ENCODE measurements at regions not wholly inside any gene's neighbourhood (a gene's known extent, or its start where the extent isn't known, plus 50 kb on each side); places are given as distances from the start of the nearest gene placed in this dataset.
A peak's percentile ranks its signal among the peaks of the same experiment; 100 is the strongest.

GRCh38 chr18:40056079-40056692 lies 1898.8 kb upstream of the PIK3C3 start:
- DNase-seq = peak; percentile 33
- peak; percentile 43 for ATAC-seq (ENCODE audit: poor library complexity)
- intact Hi-C loops (cut with DNase I) = no loop called here

- no peak for DNase-seq
- intact Hi-C loops (cut with DNase I) = no loop called here
Measured at GRCh38 chr18:40055262-40055661, 1899.8 kb upstream of the PIK3C3 start.

GRCh38 chr18:40049716-40050115 lies 1905.3 kb upstream of the PIK3C3 start:
- no peak for DNase-seq
- intact Hi-C loops (cut with DNase I) = no loop called here
- ATAC-seq (ENCODE audit: poor library complexity) = no peak

More at GRCh38 chr18:40055262-40055661, 1899.8 kb upstream of the PIK3C3 start:
- ATAC-seq (ENCODE audit: poor library complexity) = no peak

- DNase-seq = no peak
- no peak for ATAC-seq (ENCODE audit: poor library complexity)
- intact Hi-C loops (cut with DNase I) = no loop called here
Measured at GRCh38 chr18:40048886-40049650, 1906.0 kb upstream of the PIK3C3 start.

- intact Hi-C loops (cut with DNase I) = no loop called here
- DNase-seq (no peak), ATAC-seq (ENCODE audit: poor library complexity) (no peak)
Measured at GRCh38 chr18:40048253-40048652, 1906.8 kb upstream of the PIK3C3 start.

- no peak for DNase-seq
- no peak for ATAC-seq (ENCODE audit: poor library complexity)
- intact Hi-C loops (cut with DNase I) = no loop called here
Measured at GRCh38 chr18:40046596-40046995, 1908.4 kb upstream of the PIK3C3 start.

- ATAC-seq (ENCODE audit: poor library complexity) (no peak), DNase-seq (no peak)
- intact Hi-C loops (cut with DNase I) = no loop called here
Measured at GRCh38 chr18:40041951-40042350, 1913.1 kb upstream of the PIK3C3 start.

- ATAC-seq (ENCODE audit: poor library complexity) (no peak), DNase-seq (no peak)
- intact Hi-C loops (cut with DNase I) = no loop called here
Measured at GRCh38 chr18:40040574-40040973, 1914.5 kb upstream of the PIK3C3 start.

- DNase-seq = no peak
- no peak for ATAC-seq (ENCODE audit: poor library complexity)
- intact Hi-C loops (cut with DNase I) = no loop called here
Measured at GRCh38 chr18:40037356-40037755, 1917.7 kb upstream of the PIK3C3 start.

- intact Hi-C loops (cut with DNase I) = no loop called here
Measured at GRCh38 chr18:40036861-40037260, 1918.2 kb upstream of the PIK3C3 start.

GRCh38 chr18:40035966-40036365 lies 1919.1 kb upstream of the PIK3C3 start:
- ATAC-seq (ENCODE audit: poor library complexity) = no peak
- intact Hi-C loops (cut with DNase I) = no loop called here
- no peak for DNase-seq

More at GRCh38 chr18:40036861-40037260, 1918.2 kb upstream of the PIK3C3 start:
- ATAC-seq (ENCODE audit: poor library complexity) (no peak), DNase-seq (no peak)

GRCh38 chr18:40032076-40032475 lies 1923.0 kb upstream of the PIK3C3 start:
- ATAC-seq (ENCODE audit: poor library complexity) (no peak), DNase-seq (no peak)
- intact Hi-C loops (cut with DNase I) = no loop called here

- no peak for DNase-seq
- ATAC-seq (ENCODE audit: poor library complexity) = no peak
- intact Hi-C loops (cut with DNase I) = no loop called here
Measured at GRCh38 chr18:40031435-40031834, 1923.6 kb upstream of the PIK3C3 start.

- ATAC-seq (ENCODE audit: poor library complexity) = no peak
- intact Hi-C loops (cut with DNase I) = no loop called here
- no peak for DNase-seq
Measured at GRCh38 chr18:40019797-40020392, 1935.1 kb upstream of the PIK3C3 start.

GRCh38 chr18:40018266-40018665 lies 1936.8 kb upstream of the PIK3C3 start:
- intact Hi-C loops (cut with DNase I) = no loop called here
- ATAC-seq (ENCODE audit: poor library complexity) (no peak), DNase-seq (no peak)

- DNase-seq (no peak), ATAC-seq (ENCODE audit: poor library complexity) (no peak)
- intact Hi-C loops (cut with DNase I) = no loop called here
Measured at GRCh38 chr18:40017021-40017420, 1938.0 kb upstream of the PIK3C3 start.

GRCh38 chr18:40016405-40016804 lies 1938.6 kb upstream of the PIK3C3 start:
- intact Hi-C loops (cut with DNase I) = no loop called here
- ATAC-seq (ENCODE audit: poor library complexity) (no peak), DNase-seq (no peak)

GRCh38 chr18:40013001-40013609 lies 1941.9 kb upstream of the PIK3C3 start:
- ATAC-seq (ENCODE audit: poor library complexity) (no peak), DNase-seq (no peak)
- intact Hi-C loops (cut with DNase I) = no loop called here

GRCh38 chr18:40011201-40011600 lies 1943.8 kb upstream of the PIK3C3 start:
- ATAC-seq (ENCODE audit: poor library complexity) = no peak
- no peak for DNase-seq
- intact Hi-C loops (cut with DNase I) = no loop called here

GRCh38 chr18:40006634-40007033 lies 1948.4 kb upstream of the PIK3C3 start:
- ATAC-seq (ENCODE audit: poor library complexity) (no peak), DNase-seq (no peak)
- intact Hi-C loops (cut with DNase I) = no loop called here

Data from Right ventricle myocardium superior (tissue), 1 donor.